SK-N-SH treated with all-trans-retinoic acid at 6 μM for 48 hours (cell line): ENCODE measurements at regions not wholly inside any gene's neighbourhood (a gene's known extent, or its start where the extent isn't known, plus 50 kb on each side); places are given as distances from the start of the nearest gene placed in this dataset.

Source experiments
- ATAC-seq: fragments of 200-7000 bp; cut with Tn5 transposase; 3 replicates; pipeline ENCODE4 v1.9.1; 2020; ENCODE audit warnings: mild to moderate bottlenecking, moderate library complexity
- ARNTL ChIP-seq: fragments of 450-650 bp; formaldehyde crosslinking; IDR thresholded peaks from 2 replicates; pipeline ENCODE4 v1.5.0; 2020; ENCODE audit warnings: low read depth, mild to moderate bottlenecking, moderate library complexity, borderline replicate concordance
- BACH2 ChIP-seq: fragments of 250-450 bp; sonication (Bioruptor Pico); IDR thresholded peaks from 2 replicates; pipeline ENCODE4 v1.9.0; 2021; ENCODE audit warnings: mild to moderate bottlenecking, borderline replicate concordance
- CSDC2 ChIP-seq: fragments of 250-450 bp; sonication (Bioruptor Pico); IDR thresholded peaks from 2 replicates; pipeline ENCODE4 v1.5.0; 2020; ENCODE audit warnings: mild to moderate bottlenecking, moderate library complexity
- ESRRG ChIP-seq: fragments of 250-450 bp; sonication (Bioruptor Pico); IDR thresholded peaks from 2 replicates; pipeline ENCODE4 v1.6.1; 2021; ENCODE audit warnings: mild to moderate bottlenecking
- GLIS3 ChIP-seq: fragments of 250-450 bp; sonication (Bioruptor Pico); IDR thresholded peaks from 2 replicates; pipeline ENCODE4 v1.5.0; 2020; ENCODE audit warnings: mild to moderate bottlenecking, moderate library complexity
- ISL1 ChIP-seq: fragments of 250-450 bp; sonication (Bioruptor Pico); IDR thresholded peaks from 2 replicates; pipeline ENCODE4 v2.1.2; 2022; ENCODE audit warnings: mild to moderate bottlenecking, moderate library complexity
- PPARA ChIP-seq: fragments of 250-450 bp; sonication (Bioruptor Pico); IDR thresholded peaks from 2 replicates; pipeline ENCODE4 v1.5.0; 2020; ENCODE audit warnings: mild to moderate bottlenecking, borderline replicate concordance
- RARB ChIP-seq: fragments of 250-450 bp; sonication (Bioruptor Pico); IDR thresholded peaks from 2 replicates; pipeline ENCODE4 v1.8.0; 2021; ENCODE audit warnings: mild to moderate bottlenecking, moderate library complexity
- SNAI2 ChIP-seq: fragments of 250-450 bp; sonication (Bioruptor Pico); IDR thresholded peaks from 2 replicates; pipeline ENCODE4 v1.5.0; 2020; ENCODE audit warnings: mild to moderate bottlenecking, moderate library complexity
- TCF4 ChIP-seq: fragments of 250-450 bp; sonication (Bioruptor Pico); IDR thresholded peaks from 2 replicates; pipeline ENCODE4 v1.8.0; 2021; ENCODE audit warnings: mild to moderate bottlenecking, moderate library complexity, borderline replicate concordance
- TOX ChIP-seq: fragments of 250-450 bp; sonication (Bioruptor Pico); IDR thresholded peaks from 2 replicates; pipeline ENCODE4 v1.8.0; 2021; ENCODE audit warnings: mild to moderate bottlenecking, moderate library complexity, borderline replicate concordance
- ZC3H10 ChIP-seq: fragments of 250-450 bp; sonication (Bioruptor Pico); IDR thresholded peaks from 2 replicates; pipeline ENCODE4 v1.5.1; 2021; ENCODE audit warnings: mild to moderate bottlenecking, moderate library complexity
- ZFP3 ChIP-seq: fragments of 250-450 bp; sonication (Bioruptor Pico); IDR thresholded peaks from 2 replicates; pipeline ENCODE4 v1.5.0; 2020; ENCODE audit warnings: mild to moderate bottlenecking, moderate library complexity
- ZFP30 ChIP-seq: fragments of 450-650 bp; formaldehyde crosslinking; IDR thresholded peaks from 2 replicates; pipeline ENCODE4 v1.5.0; 2022; ENCODE audit warnings: mild to moderate bottlenecking, moderate library complexity
- ZNF565 ChIP-seq: fragments of 450-650 bp; formaldehyde crosslinking; conservative IDR thresholded peaks from 2 replicates; pipeline ENCODE4 v1.5.0; 2020; ENCODE audit warnings: low read depth, mild to moderate bottlenecking, moderate library complexity
- ZNF70 ChIP-seq: fragments of 450-650 bp; formaldehyde crosslinking; IDR thresholded peaks from 2 replicates; pipeline ENCODE4 v1.5.0; 2020; ENCODE audit warnings: mild to moderate bottlenecking, moderate library complexity
- ZNF8 ChIP-seq: fragments of 450-650 bp; formaldehyde crosslinking; IDR thresholded peaks from 2 replicates; pipeline ENCODE4 v1.5.0; 2020; ENCODE audit warnings: mild to moderate bottlenecking, moderate library complexity
- TF ChIP-seq, protein P1 (sequence below): fragments of 250-450 bp; sonication (Bioruptor Pico); IDR thresholded peaks from 2 replicates; pipeline ENCODE4 v1.5.1; 2020; ENCODE audit warnings: low read depth, mild to moderate bottlenecking, moderate library complexity
- TF ChIP-seq, protein P2 (sequence below): fragments of 250-450 bp; sonication (Bioruptor Pico); IDR thresholded peaks from 2 replicates; pipeline ENCODE4 v1.8.0; 2020; ENCODE audit warnings: mild to moderate bottlenecking, moderate library complexity, borderline replicate concordance
- TF ChIP-seq, protein P3 (sequence below): fragments of 250-450 bp; sonication (Bioruptor Pico); IDR thresholded peaks from 2 replicates; pipeline ENCODE4 v1.8.0; 2021; ENCODE audit warnings: low read depth, mild to moderate bottlenecking, moderate library complexity, borderline replicate concordance
- TF ChIP-seq, protein P4 (sequence below): fragments of 250-450 bp; sonication (Bioruptor Pico); IDR thresholded peaks from 2 replicates; pipeline ENCODE4 v1.5.1; 2021; ENCODE audit warnings: mild to moderate bottlenecking, moderate library complexity

DNA sequence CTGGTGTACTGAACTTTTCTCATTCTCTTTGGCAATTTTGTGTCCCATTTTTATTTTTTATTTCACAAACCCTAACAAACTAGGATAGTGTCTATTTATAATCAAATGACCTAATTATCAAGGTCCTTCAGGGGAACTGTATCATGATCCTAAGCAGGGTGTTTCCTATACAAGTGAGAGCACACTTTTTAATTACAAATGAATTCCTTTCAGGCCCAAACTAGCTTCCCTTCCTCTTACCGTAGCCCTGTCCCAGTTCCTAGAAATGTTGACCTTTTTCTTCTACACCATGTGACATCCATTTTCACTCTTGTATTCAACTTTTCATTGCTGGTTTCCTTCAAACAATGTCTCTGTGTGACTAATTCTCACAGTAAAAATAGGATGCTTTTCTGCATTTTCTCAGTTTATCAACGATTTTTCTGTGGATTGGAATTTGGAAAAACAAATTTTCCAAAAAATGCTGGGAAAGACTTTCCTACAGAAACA, 411.4 kb downstream of the CCDC91 start:
- TF ChIP-seq ESRRG (CRISPR knock-in tag) (no peak), ZFP30 (no peak), PPARA (CRISPR knock-in tag) (no peak)
- TF ChIP-seq, all 23 proteins: peak for 0
- ATAC-seq, result no peak

DNA sequence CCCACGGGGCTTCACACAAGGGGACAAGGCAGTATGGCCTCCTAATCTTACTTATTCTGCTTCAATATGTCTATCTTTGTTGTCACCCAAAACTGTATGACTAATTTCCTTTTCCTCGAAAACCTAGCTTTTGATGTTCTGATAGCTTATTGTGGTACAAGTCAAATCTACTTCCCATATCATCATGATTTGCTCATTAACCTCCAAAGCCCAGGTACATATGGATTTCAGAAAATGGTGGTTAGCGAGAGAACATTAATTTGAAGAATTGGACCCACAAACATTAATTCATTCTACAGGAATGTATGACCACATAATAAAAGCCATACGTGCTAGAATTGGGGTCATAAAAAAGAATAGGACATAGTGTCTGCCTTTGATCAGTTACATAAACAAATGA, 412.5 kb downstream of the CCDC91 start:
- TF ChIP-seq GLIS3 (CRISPR knock-in tag) (no peak), SNAI2 (CRISPR knock-in tag) (no peak), ISL1 (CRISPR knock-in tag) (no peak), ARNTL (CRISPR knock-in tag) (no peak), ZFP30 (no peak), TCF4 (CRISPR knock-in tag) (no peak), CSDC2 (CRISPR knock-in tag) (no peak), TOX (CRISPR knock-in tag) (no peak), ZNF70 (no peak), RARB (CRISPR knock-in tag) (no peak), BACH2 (CRISPR knock-in tag) (no peak)
- TF ChIP-seq, protein P1, sequence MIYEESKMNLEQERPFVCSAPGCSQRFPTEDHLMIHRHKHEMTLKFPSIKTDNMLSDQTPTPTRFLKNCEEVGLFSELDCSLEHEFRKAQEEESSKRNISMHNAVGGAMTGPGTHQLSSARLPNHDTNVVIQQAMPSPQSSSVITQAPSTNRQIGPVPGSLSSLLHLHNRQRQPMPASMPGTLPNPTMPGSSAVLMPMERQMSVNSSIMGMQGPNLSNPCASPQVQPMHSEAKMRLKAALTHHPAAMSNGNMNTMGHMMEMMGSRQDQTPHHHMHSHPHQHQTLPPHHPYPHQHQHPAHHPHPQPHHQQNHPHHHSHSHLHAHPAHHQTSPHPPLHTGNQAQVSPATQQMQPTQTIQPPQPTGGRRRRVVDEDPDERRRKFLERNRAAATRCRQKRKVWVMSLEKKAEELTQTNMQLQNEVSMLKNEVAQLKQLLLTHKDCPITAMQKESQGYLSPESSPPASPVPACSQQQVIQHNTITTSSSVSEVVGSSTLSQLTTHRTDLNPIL (CRISPR knock-in tag), result no peak
- TF ChIP-seq, protein P2, sequence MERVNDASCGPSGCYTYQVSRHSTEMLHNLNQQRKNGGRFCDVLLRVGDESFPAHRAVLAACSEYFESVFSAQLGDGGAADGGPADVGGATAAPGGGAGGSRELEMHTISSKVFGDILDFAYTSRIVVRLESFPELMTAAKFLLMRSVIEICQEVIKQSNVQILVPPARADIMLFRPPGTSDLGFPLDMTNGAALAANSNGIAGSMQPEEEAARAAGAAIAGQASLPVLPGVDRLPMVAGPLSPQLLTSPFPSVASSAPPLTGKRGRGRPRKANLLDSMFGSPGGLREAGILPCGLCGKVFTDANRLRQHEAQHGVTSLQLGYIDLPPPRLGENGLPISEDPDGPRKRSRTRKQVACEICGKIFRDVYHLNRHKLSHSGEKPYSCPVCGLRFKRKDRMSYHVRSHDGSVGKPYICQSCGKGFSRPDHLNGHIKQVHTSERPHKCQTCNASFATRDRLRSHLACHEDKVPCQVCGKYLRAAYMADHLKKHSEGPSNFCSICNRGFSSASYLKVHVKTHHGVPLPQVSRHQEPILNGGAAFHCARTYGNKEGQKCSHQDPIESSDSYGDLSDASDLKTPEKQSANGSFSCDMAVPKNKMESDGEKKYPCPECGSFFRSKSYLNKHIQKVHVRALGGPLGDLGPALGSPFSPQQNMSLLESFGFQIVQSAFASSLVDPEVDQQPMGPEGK, result no peak
- TF ChIP-seq, protein P3, sequence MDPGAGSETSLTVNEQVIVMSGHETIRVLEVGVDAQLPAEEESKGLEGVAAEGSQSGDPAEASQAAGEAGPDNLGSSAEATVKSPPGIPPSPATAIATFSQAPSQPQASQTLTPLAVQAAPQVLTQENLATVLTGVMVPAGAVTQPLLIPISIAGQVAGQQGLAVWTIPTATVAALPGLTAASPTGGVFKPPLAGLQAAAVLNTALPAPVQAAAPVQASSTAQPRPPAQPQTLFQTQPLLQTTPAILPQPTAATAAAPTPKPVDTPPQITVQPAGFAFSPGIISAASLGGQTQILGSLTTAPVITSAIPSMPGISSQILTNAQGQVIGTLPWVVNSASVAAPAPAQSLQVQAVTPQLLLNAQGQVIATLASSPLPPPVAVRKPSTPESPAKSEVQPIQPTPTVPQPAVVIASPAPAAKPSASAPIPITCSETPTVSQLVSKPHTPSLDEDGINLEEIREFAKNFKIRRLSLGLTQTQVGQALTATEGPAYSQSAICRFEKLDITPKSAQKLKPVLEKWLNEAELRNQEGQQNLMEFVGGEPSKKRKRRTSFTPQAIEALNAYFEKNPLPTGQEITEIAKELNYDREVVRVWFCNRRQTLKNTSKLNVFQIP (CRISPR knock-in tag), result no peak
- no peak for ATAC-seq

DNA sequence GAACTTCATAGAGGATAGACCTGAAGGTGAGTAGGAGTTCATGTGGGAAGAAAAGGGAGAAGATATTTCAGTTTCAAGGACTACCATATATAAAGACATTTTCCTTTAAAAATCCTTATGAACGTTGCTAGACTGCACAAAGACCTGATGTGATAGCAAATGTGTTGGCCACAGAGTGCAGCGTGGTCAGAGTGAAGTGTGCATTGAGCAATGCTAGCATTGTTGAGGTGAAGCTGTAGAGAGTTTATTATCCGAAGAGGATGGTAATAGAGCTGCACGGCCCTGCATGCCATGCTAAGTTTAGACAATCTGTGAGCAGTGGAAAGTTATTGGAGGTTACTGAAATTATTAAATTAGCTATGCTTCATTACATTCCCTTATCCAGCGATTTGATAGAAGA, 413.0 kb downstream of the CCDC91 start:
- no peak for ATAC-seq
- no peak for TF ChIP-seq ARNTL (CRISPR knock-in tag)
- no peak for TF ChIP-seq ZFP3 (CRISPR knock-in tag)
- TF ChIP-seq ESRRG (CRISPR knock-in tag), result no peak
- TF ChIP-seq TCF4 (CRISPR knock-in tag), result no peak

DNA sequence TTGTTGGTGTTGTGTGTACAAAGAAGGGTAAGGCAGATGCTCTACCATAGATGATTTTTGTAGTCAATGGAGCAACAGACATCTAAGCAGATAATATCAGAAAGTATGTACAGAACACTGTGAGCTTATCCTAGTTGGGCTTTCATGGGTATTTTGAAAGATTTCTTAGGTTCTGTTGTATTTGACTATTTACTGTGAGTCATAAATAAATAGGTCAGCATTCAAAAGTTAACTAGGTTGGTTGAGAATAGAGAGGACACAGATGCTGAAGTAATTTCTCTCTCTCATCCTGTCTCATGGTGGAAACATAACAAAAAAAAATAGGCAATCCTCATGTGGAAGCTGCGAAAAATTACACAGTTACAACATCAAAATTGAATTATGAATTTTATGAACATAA, 413.5 kb downstream of the CCDC91 start:
- ATAC-seq, result no peak
- TF ChIP-seq PPARA (CRISPR knock-in tag), result no peak
- TF ChIP-seq ARNTL (CRISPR knock-in tag), result no peak

DNA sequence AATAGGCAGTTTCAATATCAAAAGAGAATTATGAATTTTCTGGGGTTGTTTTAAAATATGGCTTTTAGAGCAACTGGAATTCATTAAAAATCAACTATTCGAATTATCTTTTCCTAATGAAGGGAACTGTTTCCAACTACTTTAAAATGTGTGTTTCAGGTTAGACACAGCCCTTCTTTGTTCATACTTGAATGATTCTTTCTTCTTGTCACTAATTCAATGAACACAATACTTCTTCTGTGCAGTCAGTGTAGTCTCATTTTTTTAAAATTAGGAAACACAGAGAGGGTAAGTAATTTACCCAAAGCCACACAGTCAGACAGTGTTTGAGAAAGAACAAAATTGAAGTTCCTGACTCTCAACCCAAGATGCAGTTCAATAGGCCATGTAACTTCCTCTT, 414.0 kb downstream of the CCDC91 start:
- no peak for ATAC-seq
- TF ChIP-seq RARB (CRISPR knock-in tag) (no peak), SNAI2 (CRISPR knock-in tag) (no peak), BACH2 (CRISPR knock-in tag) (no peak), ESRRG (CRISPR knock-in tag) (no peak), ARNTL (CRISPR knock-in tag) (no peak), PPARA (CRISPR knock-in tag) (no peak), GLIS3 (CRISPR knock-in tag) (no peak), CSDC2 (CRISPR knock-in tag) (no peak), ZC3H10 (CRISPR knock-in tag) (no peak), ZFP30 (no peak), ZNF8 (CRISPR knock-in tag) (no peak), TCF4 (CRISPR knock-in tag) (no peak), ZNF565 (CRISPR knock-in tag) (no peak), ZNF70 (no peak), ISL1 (CRISPR knock-in tag) (no peak)
- TF ChIP-seq, protein P2, result no peak
- TF ChIP-seq, protein P4, sequence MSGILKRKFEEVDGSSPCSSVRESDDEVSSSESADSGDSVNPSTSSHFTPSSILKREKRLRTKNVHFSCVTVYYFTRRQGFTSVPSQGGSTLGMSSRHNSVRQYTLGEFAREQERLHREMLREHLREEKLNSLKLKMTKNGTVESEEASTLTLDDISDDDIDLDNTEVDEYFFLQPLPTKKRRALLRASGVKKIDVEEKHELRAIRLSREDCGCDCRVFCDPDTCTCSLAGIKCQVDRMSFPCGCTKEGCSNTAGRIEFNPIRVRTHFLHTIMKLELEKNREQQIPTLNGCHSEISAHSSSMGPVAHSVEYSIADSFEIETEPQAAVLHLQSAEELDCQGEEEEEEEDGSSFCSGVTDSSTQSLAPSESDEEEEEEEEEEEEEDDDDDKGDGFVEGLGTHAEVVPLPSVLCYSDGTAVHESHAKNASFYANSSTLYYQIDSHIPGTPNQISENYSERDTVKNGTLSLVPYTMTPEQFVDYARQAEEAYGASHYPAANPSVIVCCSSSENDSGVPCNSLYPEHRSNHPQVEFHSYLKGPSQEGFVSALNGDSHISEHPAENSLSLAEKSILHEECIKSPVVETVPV (CRISPR knock-in tag), result no peak
- TF ChIP-seq, protein P3 (CRISPR knock-in tag), result no peak
- TF ChIP-seq, protein P1 (CRISPR knock-in tag), result no peak
